Nephron progenitor cell (in vitro differentiated cells): ENCODE measurements at regions not wholly inside any gene's neighbourhood (a gene's known extent, or its start where the extent isn't known, plus 50 kb on each side); places are given as distances from the start of the nearest gene placed in this dataset.

Experiments
- DNase-seq: peaks from one replicate; pipeline ENCODE4 v3.0.0; 2021
- H3K27ac Mint-ChIP-seq: 2 replicates; pipeline ENCODE4 v1.8.0; 2021; ENCODE audit warnings: mild to moderate bottlenecking, moderate library complexity, mixed read lengths
- H3K27me3 Mint-ChIP-seq: 2 replicates; pipeline ENCODE4 v1.8.0; 2021; ENCODE audit warnings: mild to moderate bottlenecking, low read depth, mixed read lengths; ENCODE audit not compliant: poor library complexity
- H3K36me3 Mint-ChIP-seq: 2 replicates; pipeline ENCODE4 v1.8.0; 2021; ENCODE audit warnings: low read depth, mixed read lengths
- H3K4me1 Mint-ChIP-seq: 2 replicates; pipeline ENCODE4 v1.8.0; 2021; ENCODE audit warnings: mixed read lengths
- H3K4me3 Mint-ChIP-seq: 2 replicates; pipeline ENCODE4 v1.8.0; 2021; ENCODE audit warnings: mild to moderate bottlenecking, moderate library complexity, mixed read lengths
- H3K9me3 Mint-ChIP-seq: 2 replicates; pipeline ENCODE4 v1.8.0; 2021; ENCODE audit warnings: mild to moderate bottlenecking, moderate library complexity, mixed read lengths
- CTCF ChIP-seq: fragments of 200-600 bp; sonication (generic); IDR thresholded peaks from 2 replicates; pipeline ENCODE4 v1.5.0; 2021; ENCODE audit warnings: antibody characterized with exemption

- TF ChIP-seq CTCF, result no peak
- Mint-ChIP-seq H3K36me3 (no peaks in the 10 kb centered on the region), H3K4me1 (peaks cover 38% of the 10 kb centered on the region), H3K4me3 (no peak overlapping the region), H3K27me3 (peaks cover 36% of the 10 kb centered on the region), H3K9me3 (peaks cover 18% of the 10 kb centered on the region), H3K27ac (no peak overlapping the region)
- no peak for DNase-seq
These were observed 252.4 kb downstream of the NDUFA10 start for GRCh38 chr2:239772721-239773120.

GRCh38 chr2:239770246-239770639 lies 254.9 kb downstream of the NDUFA10 start:
- Mint-ChIP-seq H3K4me1 (peaks cover 24% of the 10 kb centered on the region), H3K27ac (no peak overlapping the region), H3K27me3 (peaks cover 22% of the 10 kb centered on the region), H3K9me3 (peaks cover 18% of the 10 kb centered on the region), H3K36me3 (no peaks in the 10 kb centered on the region), H3K4me3 (no peak overlapping the region)
- no peak for TF ChIP-seq CTCF
- no peak for DNase-seq

GRCh38 chr2:239769554-239770245 lies 255.4 kb downstream of the NDUFA10 start:
- DNase-seq, result no peak
- Mint-ChIP-seq H3K9me3 (peaks cover 18% of the 10 kb centered on the region), H3K4me3 (no peak overlapping the region), H3K27ac (no peak overlapping the region), H3K27me3 (peaks cover 18% of the 10 kb centered on the region), H3K36me3 (no peaks in the 10 kb centered on the region), H3K4me1 (peaks cover 27% of the 10 kb centered on the region)
- TF ChIP-seq CTCF, result no peak

- H3K36me3 Mint-ChIP-seq, result no peaks in the 10 kb centered on the region
- H3K27me3 Mint-ChIP-seq, result peaks cover 16% of the 10 kb centered on the region
- no peak for DNase-seq
- TF ChIP-seq CTCF, result no peak
- no peak overlapping the region for H3K4me3 Mint-ChIP-seq
- peaks cover 27% of the 10 kb centered on the region for H3K4me1 Mint-ChIP-seq
- peaks cover 18% of the 10 kb centered on the region for H3K9me3 Mint-ChIP-seq
- peak overlapping the region; percentile 74 for H3K27ac Mint-ChIP-seq
These were observed 256.1 kb downstream of the NDUFA10 start for GRCh38 chr2:239768907-239769553.

GRCh38 chr2:239768031-239768790 lies 256.9 kb downstream of the NDUFA10 start:
- H3K9me3 Mint-ChIP-seq, result peaks cover 15% of the 10 kb centered on the region
- H3K36me3 Mint-ChIP-seq, result no peaks in the 10 kb centered on the region
- no peak overlapping the region for H3K4me3 Mint-ChIP-seq
- no peak for DNase-seq
- H3K4me1 Mint-ChIP-seq, result peaks cover 30% of the 10 kb centered on the region
- H3K27ac Mint-ChIP-seq, result peak overlapping the region; percentile 90
- H3K27me3 Mint-ChIP-seq, result peaks cover 16% of the 10 kb centered on the region
- TF ChIP-seq CTCF, result no peak
